Vagina (tissue), 2 donors: ENCODE measurements at regions not wholly inside any gene's neighbourhood (a gene's known extent, or its start where the extent isn't known, plus 50 kb on each side); places are given as distances from the start of the nearest gene placed in this dataset.
"Not testable (repeated sequence)": the region's sequence is repeated elsewhere in the genome, so short reads cannot be mapped to it uniquely, and the experiment has no call there.

Experiments used
- DNase-seq, 2 donors: peaks; one replicate each; pipeline ENCODE4 v3.0.0-alpha.2; 2017; ENCODE audit errors: extremely low spot score in 2 of 2
- H3K27ac ChIP-seq: fragments of 200-600 bp; sonication (generic); one replicate; pipeline ENCODE4 v1.5.1; 2019
- H3K27me3 ChIP-seq: fragments of 200-600 bp; sonication (generic); one replicate; pipeline ENCODE4 v1.5.1; 2019
- H3K36me3 ChIP-seq, 2 donors: fragments of 200-600 bp; sonication (generic); one replicate each; pipeline ENCODE4 v1.5.1; 2017 to 2019
- H3K4me1 ChIP-seq: fragments of 200-600 bp; sonication (generic); one replicate; pipeline ENCODE4 v1.5.1; 2019
- H3K4me3 ChIP-seq, 2 donors: fragments of 200-600 bp; sonication (generic); 1 replicate in 1 of 2; 2 replicates in 1 of 2; pipeline ENCODE4 v1.5.1; 2016 to 2019
- H3K9me3 ChIP-seq: fragments of 200-600 bp; sonication (generic); one replicate; pipeline ENCODE4 v1.5.1; 2019
- CTCF ChIP-seq, 3 experiments: fragments of 450-650 bp in 2 of 3; fragments of 200-600 bp in 1 of 3; sonication (generic) in 1 of 3; IDR thresholded peaks; one replicate each; pipeline ENCODE4 v1.5.1; 2017 to 2019; ENCODE audit warnings: antibody characterized with exemption in 3 of 3, mild to moderate bottlenecking in 2 of 3, moderate library complexity in 2 of 3
- POLR2A ChIP-seq, 2 donors: fragments of 450-650 bp; IDR thresholded peaks; one replicate each; pipeline ENCODE4 v1.6.1; 2017; ENCODE audit warnings: antibody characterized with exemption in 2 of 2, mild to moderate bottlenecking in 2 of 2, moderate library complexity in 2 of 2
- POLR2AphosphoS5 ChIP-seq, 2 donors: sonication (generic); formaldehyde crosslinking; IDR thresholded peaks; one replicate each; pipeline ENCODE4 v1.9.0; 2017; ENCODE audit warnings: antibody characterized with exemption in 2 of 2, mild to moderate bottlenecking in 2 of 2, low read depth in 1 of 2; ENCODE audit not compliant: insufficient read depth in 1 of 2
- intact Hi-C: fragments of 100-400 bp; cut with DNase I; formaldehyde crosslinking; loops from one replicate; pipeline ENCODE4 v1.15.1; 2023

GRCh38 chr3:95235916-95236315, 1173.1 kb downstream of the NSUN3 start:
- no peak for DNase-seq
- no peak overlapping the region for H3K4me3 ChIP-seq
- no peaks in the 10 kb centered on the region for H3K36me3 ChIP-seq
- no peaks in the 10 kb centered on the region for H3K9me3 ChIP-seq
- H3K27ac ChIP-seq, result no peak overlapping the region
- no peaks in the 10 kb centered on the region for H3K27me3 ChIP-seq
- TF ChIP-seq POLR2A (IDR thresholded peaks at IDR 0.05), result no peak
- no peak for TF ChIP-seq CTCF (IDR thresholded peaks at IDR 0.05)
- no peak for TF ChIP-seq POLR2AphosphoS5 (IDR thresholded peaks at IDR 0.05; ENCODE audit: insufficient read depth in 1 of 2, low read depth in 1 of 2)
- intact Hi-C loops, result no loop called here
- no peaks in the 10 kb centered on the region for H3K4me1 ChIP-seq

GRCh38 chr3:95237783-95238182, 1174.9 kb downstream of the NSUN3 start:
- Histone ChIP-seq H3K27ac (no peak overlapping the region), H3K9me3 (no peaks in the 10 kb centered on the region), H3K4me1 (no peaks in the 10 kb centered on the region), H3K4me3 (no peak overlapping the region), H3K27me3 (no peaks in the 10 kb centered on the region), H3K36me3 (no peaks in the 10 kb centered on the region)
- DNase-seq, result no peak
- no peak for TF ChIP-seq POLR2A (IDR thresholded peaks at IDR 0.05)
- TF ChIP-seq CTCF (IDR thresholded peaks at IDR 0.05), result no peak
- no peak for TF ChIP-seq POLR2AphosphoS5 (IDR thresholded peaks at IDR 0.05; ENCODE audit: insufficient read depth in 1 of 2, low read depth in 1 of 2)
- intact Hi-C loops, result no loop called here

DNA sequence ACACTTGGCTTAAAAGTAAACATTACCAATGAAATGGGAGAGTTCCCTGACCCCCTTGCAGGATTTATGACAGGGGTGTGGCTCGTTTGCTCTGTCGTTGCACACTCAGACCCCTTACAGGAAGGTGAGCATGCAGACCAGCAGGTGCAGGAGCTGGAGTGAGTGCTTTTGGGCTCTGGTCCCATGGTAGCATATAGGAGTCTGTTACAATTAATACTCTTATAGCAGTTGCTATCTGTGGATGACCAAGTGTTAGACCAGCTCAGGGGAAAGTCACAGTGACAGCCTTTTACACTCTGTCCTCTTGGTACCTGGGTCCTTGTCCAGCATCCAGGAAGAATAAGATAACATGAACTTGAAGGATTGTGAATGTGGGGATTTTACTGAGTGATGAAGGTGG, 1177.5 kb downstream of the NSUN3 start:
- Histone ChIP-seq H3K9me3 (no peaks in the 10 kb centered on the region), H3K4me1 (no peaks in the 10 kb centered on the region), H3K27me3 (no peaks in the 10 kb centered on the region), H3K36me3 (no peaks in the 10 kb centered on the region), H3K4me3 (no peak overlapping the region), H3K27ac (no peak overlapping the region)
- no peak for TF ChIP-seq CTCF (IDR thresholded peaks at IDR 0.05)
- TF ChIP-seq POLR2AphosphoS5 (IDR thresholded peaks at IDR 0.05; ENCODE audit: insufficient read depth in 1 of 2, low read depth in 1 of 2), result no peak
- TF ChIP-seq POLR2A (IDR thresholded peaks at IDR 0.05), result no peak
- no peak for DNase-seq
- intact Hi-C loops, result no loop called here

DNA sequence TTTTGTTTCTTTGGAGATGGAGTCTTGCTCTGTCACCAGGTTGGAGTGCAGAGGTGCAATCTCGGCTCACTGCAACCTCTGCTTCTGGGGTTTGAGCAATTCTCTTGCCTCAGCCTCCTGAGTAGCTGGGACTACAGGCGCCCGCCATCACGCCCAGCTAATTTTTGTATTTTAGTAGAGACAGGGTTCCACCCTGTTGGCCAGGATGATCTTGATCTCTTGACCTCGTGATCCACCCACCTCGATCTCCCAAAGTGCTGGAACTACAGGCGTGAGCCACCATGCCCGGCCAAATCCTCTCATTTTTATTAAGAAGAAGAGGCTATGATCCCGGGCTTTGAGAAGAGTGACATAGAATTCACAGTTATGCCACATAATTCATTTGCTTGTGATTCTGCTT, 1178.4 kb downstream of the NSUN3 start:
- H3K4me3 ChIP-seq, DNase-seq, intact Hi-C loops, H3K4me1 ChIP-seq, H3K27ac ChIP-seq, H3K27me3 ChIP-seq, H3K9me3 ChIP-seq, H3K36me3 ChIP-seq: not testable (repeated sequence)

DNA sequence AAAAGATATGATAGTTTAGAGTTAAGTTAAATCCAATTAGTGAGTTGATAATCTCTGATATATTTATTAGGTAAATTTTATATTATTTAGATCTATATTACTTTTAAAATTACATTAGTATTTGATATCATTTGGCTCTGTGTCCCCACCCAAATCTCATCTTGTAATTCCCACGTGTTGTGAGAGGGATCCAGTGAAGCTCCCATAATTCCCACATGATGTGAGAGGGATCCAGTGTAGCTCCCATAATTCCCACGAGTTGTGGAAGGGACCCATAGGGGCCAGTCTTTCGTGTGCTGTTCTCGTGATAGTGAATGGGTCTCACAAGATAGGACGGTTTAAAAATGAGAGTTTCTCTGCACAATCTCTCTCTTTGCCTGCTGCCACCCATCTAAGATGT, 1183.6 kb downstream of the NSUN3 start:
- Histone ChIP-seq H3K27me3 (no peaks in the 10 kb centered on the region), H3K9me3 (no peaks in the 10 kb centered on the region), H3K4me1 (no peaks in the 10 kb centered on the region), H3K27ac (no peak overlapping the region), H3K4me3 (no peak overlapping the region), H3K36me3 (no peaks in the 10 kb centered on the region)
- no peak for DNase-seq
- TF ChIP-seq CTCF (IDR thresholded peaks at IDR 0.05) (no peak), POLR2A (IDR thresholded peaks at IDR 0.05) (no peak), POLR2AphosphoS5 (IDR thresholded peaks at IDR 0.05; ENCODE audit: insufficient read depth in 1 of 2, low read depth in 1 of 2) (no peak)
- intact Hi-C loops, result no loop called here

GRCh38 chr3:95254061-95254460, 1191.2 kb downstream of the NSUN3 start:
- Histone ChIP-seq H3K27ac (no peak overlapping the region), H3K4me3 (no peak overlapping the region), H3K4me1 (no peaks in the 10 kb centered on the region), H3K36me3 (no peaks in the 10 kb centered on the region), H3K27me3 (no peaks in the 10 kb centered on the region), H3K9me3 (no peaks in the 10 kb centered on the region)
- DNase-seq, result no peak
- intact Hi-C loops, result no loop called here
- no peak for TF ChIP-seq POLR2AphosphoS5 (IDR thresholded peaks at IDR 0.05; ENCODE audit: insufficient read depth in 1 of 2, low read depth in 1 of 2)
